IMR-90 (cell line): ENCODE measurements at regions not wholly inside any gene's neighbourhood (a gene's known extent, or its start where the extent isn't known, plus 50 kb on each side); places are given as distances from the start of the nearest gene placed in this dataset.
"Not testable (repeated sequence)": the region's sequence is repeated elsewhere in the genome, so short reads cannot be mapped to it uniquely, and the experiment has no call there.

Experiments
- CHD1 ChIP-seq: IDR thresholded peaks from 2 replicates; pipeline ENCODE4 v1.6.1; 2012; ENCODE audit warnings: low read depth, low read length, improper control_type of control experiment
- CTCF ChIP-seq: conservative IDR thresholded peaks from 2 replicates; pipeline ENCODE4 v1.5.1; 2012; ENCODE audit warnings: mild to moderate bottlenecking, low read depth, low read length, improper control_type of control experiment
- FOS ChIP-seq: fragments of 150-350 bp; IDR thresholded peaks from 2 replicates; pipeline ENCODE4 v1.6.1; 2016; ENCODE audit warnings: low read depth, low read length
- MAFK ChIP-seq: IDR thresholded peaks from 2 replicates; pipeline ENCODE4 v1.6.1; 2012; ENCODE audit warnings: low read depth, low read length, improper control_type of control experiment
- MAZ ChIP-seq: IDR thresholded peaks from 2 replicates; pipeline ENCODE4 v1.6.1; 2012; ENCODE audit warnings: low read depth, mild to moderate bottlenecking, low read length, improper control_type of control experiment, moderate library complexity, borderline replicate concordance
- NFE2L2 ChIP-seq: fragments of 150-350 bp; IDR thresholded peaks from 2 replicates; pipeline ENCODE4 v1.6.1; 2016; ENCODE audit warnings: low read depth, mild to moderate bottlenecking, low read length
- POLR2A ChIP-seq: IDR thresholded peaks from 2 replicates; pipeline ENCODE4 v1.6.1; 2012; ENCODE audit warnings: mild to moderate bottlenecking, low read depth, low read length
- RAD21 ChIP-seq: IDR thresholded peaks from 2 replicates; pipeline ENCODE4 v1.6.1; 2012; ENCODE audit warnings: low read length, improper control_type of control experiment
- RCOR1 ChIP-seq: IDR thresholded peaks from 2 replicates; pipeline ENCODE4 v1.6.1; 2012; ENCODE audit warnings: mild to moderate bottlenecking, low read length, improper control_type of control experiment; ENCODE audit not compliant: insufficient replicate concordance
- SMC3 ChIP-seq: fragments of 150-350 bp; IDR thresholded peaks from 2 replicates; pipeline ENCODE4 v1.6.1; 2016; ENCODE audit warnings: low read depth, mild to moderate bottlenecking, antibody characterized with exemption, low read length, moderate library complexity
- TF ChIP-seq, protein P1 (sequence below): fragments of 150-350 bp; IDR thresholded peaks from 2 replicates; pipeline ENCODE4 v1.6.1; 2017; ENCODE audit warnings: mild to moderate bottlenecking, antibody characterized with exemption, low read length, low read depth

GRCh38 chr7:53385239-53385638 lies 349.8 kb downstream of the POM121L12 start:
- not testable (repeated sequence) for TF ChIP-seq CTCF, POLR2A, MAFK, SMC3, RAD21, FOS, RCOR1, CHD1, MAZ, NFE2L2
- TF ChIP-seq, protein P1, sequence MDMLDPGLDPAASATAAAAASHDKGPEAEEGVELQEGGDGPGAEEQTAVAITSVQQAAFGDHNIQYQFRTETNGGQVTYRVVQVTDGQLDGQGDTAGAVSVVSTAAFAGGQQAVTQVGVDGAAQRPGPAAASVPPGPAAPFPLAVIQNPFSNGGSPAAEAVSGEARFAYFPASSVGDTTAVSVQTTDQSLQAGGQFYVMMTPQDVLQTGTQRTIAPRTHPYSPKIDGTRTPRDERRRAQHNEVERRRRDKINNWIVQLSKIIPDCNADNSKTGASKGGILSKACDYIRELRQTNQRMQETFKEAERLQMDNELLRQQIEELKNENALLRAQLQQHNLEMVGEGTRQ: not testable (repeated sequence)
